ENCODE measurements at regions not wholly inside any gene's neighbourhood (a gene's known extent, or its start where the extent isn't known, plus 50 kb on each side); places are given as distances from the start of the nearest gene placed in this dataset.

GRCh38 chrX:150308532-150309157, 54.5 kb upstream of the MAMLD1 start:
- DNase-seq, result no peak

DNA sequence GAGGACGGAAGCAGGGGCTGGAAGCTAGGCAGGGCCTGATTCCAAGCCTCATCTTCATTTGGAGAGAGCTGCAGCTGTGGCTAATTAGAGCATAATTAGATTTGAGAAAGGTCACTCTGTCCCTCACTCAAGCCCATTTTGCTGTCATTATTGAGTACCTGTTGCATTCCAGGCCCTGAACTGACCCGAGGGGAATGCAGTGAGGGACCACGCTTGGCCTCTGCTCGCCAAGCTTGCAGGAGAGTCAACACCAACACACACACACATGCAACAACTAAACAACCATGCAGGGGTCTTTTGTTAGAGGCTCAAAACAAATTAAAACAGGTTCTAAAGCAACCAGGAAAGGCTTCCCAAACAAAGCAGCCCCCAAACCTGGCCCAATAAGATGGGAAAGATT, 52.7 kb upstream of the MAMLD1 start:
- DNase-seq, result no peak

- DNase-seq, result no peak
Observed at GRCh38 chrX:150310881-150311280, 52.2 kb upstream of the MAMLD1 start.

- DNase-seq, result no peak
Observed at GRCh38 chrX:150312931-150313330, 50.2 kb upstream of the MAMLD1 start.
